RPMI7951 (cell line): ENCODE measurements at regions not wholly inside any gene's neighbourhood (a gene's known extent, or its start where the extent isn't known, plus 50 kb on each side); places are given as distances from the start of the nearest gene placed in this dataset.

Source experiments
- DNase-seq: peaks from one replicate; pipeline ENCODE4 v3.0.0-alpha.2; 2012; ENCODE audit warnings: low read depth

DNA sequence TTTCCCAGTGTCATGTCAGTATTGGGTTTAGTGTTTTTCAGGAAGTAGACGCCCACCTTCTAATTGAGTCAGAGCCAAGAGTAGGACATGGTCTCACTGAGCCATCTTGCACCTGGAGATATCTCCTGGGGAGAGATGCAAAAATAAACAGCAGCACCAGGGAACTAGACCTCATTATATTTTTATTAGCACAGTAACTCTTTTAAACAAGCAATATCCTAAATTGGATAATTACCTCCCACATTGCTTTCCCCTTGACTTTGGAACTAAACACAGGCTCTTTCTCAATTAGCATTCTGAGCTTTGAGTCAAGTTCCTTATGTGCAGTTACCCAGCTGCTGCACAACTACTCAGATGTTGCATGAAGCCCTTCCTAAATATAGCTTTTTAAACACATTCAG lies 175.4 kb downstream of the IBTK start:
- DNase-seq: peak; percentile 10

DNA sequence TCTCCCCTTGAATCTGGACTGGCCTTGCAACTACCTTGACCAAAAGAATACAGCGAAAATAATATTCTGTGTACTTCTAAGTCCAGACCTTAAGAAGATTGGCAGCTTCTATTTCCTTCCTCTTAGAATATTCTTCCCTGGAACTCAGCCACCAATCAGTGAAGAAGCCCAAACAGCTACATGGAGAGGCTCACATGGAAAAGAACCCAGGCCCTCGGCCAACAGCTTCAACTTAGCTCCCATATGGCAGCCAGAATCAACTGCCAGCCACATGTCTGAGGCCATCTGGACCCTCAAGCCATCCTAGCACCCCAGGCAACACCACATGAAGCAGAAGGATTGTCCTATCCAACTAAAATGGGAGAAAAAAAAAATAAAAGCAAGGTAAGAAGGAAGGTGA lies 178.8 kb downstream of the IBTK start:
- peak; percentile 29 for DNase-seq

DNA sequence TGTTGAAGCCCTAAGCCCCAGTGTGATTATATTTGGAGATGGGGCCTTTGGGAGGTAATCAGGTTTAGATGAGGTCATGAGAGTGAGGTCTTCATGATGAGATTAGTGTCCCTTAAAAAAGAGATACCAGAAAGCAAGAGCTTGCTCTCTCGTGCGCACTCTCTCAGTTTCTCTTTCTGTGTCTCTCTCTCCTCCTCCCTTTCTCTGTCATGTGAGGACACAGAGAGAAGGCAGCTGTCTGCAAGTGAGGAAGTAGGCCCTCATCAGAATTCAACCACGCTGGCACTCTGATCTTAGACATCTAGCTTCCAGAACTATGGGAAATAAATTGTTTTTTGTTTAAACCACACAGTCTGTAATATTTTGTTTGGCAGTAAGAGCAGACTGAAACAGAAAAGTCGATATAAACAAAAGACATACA lies 180.5 kb downstream of the IBTK start:
- DNase-seq: no peak

DNA sequence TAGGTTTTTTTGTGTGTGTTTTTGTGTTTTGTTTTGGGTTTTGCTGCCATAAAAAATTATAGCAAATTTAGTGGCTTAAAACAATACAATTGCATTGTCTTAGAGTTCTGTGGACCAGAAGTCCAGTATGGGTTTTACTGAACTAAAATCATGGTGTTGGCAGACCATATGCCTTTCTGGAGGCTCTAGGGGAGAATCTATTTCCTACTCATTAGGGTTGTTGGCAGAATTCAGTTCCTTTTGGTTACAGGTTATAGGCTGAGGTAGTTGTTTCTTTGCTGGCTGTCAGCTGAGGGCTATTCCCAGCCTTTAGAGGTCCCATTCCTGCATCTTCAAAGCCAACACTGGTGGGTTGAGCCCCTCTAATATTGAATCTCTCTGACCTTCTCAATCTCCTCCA lies 181.3 kb downstream of the IBTK start:
- DNase-seq: no peak

DNA sequence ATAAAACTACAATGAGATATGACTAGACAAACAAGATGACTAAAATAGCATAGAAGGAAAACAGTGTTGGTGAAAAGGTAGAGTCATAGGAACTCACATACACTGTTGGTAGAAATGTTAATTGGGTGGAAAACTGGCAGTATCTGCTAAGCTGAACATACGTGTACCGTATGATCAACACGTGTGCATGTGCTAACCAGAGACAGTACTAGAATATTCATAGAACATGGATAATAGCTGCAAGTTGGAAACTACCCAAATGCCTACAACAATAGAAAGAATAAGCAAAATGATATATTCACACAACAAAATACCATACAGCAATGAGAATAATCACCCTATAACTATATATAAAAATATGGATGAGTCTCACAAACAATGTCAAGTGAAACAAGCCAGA lies 184.0 kb downstream of the IBTK start:
- DNase-seq: no peak

DNA sequence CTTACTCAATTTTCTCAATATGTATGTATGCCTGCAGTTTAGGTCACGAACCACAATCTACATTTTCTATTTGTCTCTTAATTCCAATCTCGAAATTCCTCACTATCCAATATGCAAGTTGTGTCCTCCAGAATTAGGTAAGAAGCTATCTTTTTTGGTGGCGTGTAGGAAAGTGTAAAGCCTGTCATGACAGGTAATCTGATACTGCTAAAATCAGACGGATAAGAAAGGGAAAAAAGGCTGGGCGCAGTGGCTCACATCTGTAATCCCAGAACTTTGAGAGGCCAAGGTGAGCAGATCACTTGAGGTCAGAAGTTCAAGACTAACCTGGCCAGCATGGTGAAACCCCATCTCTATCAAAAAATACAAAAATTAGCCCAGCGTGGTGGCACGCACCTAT lies 185.3 kb downstream of the IBTK start:
- DNase-seq: no peak

DNA sequence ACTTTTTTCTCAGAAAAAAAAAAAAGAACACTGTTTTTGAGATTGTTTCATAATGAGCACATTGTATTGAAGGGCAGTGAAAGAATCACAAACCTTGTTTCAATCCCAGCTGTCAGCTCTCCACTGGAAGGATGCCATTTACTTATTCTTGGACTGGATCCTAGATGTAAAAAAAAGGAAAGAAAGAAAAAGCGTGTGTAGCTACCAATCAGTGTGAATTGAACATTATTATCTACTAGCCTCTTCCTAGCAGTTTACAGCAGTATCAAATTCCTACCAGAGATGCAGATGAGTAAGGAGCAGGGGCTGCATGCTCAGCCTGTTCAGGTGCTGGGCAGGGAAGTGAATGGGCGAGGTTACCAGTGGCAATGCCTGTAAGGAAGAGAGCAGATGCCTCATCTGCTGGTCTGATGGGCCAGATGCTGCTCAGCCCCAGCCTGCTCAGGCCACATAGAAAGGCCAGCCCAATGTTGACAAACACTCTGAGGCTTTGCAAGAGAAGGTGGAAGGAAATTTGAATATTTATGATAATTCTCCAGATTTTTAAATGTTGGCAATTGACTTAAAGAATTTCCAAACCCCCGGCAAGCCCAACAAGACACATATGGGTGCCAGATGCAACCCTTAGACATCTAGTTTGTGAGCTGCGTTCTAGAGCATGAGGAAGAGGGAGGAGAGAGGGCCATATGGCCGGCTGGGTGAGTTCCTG lies 189.5 kb downstream of the IBTK start:
- peak; percentile 74 for DNase-seq

DNA sequence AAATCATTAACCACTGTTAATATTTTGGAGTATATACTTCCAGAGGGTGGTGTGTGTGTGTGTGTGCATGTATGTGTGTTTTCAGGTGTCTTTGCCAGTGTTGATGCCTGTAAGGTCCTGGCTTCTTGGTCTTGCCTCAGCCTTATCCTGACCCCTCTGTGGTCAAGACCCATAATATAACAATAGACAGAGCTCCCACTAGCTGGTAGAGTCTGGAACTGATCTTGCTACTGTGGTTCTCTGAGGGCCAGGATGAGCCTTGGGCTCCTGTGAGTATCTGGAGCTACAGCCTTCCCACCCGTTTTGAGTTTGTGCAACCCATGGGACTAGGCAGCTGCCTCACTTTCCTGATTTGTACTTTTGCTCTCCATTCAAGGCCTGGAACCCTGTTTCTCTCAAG lies 191.0 kb downstream of the IBTK start:
- no peak for DNase-seq

DNA sequence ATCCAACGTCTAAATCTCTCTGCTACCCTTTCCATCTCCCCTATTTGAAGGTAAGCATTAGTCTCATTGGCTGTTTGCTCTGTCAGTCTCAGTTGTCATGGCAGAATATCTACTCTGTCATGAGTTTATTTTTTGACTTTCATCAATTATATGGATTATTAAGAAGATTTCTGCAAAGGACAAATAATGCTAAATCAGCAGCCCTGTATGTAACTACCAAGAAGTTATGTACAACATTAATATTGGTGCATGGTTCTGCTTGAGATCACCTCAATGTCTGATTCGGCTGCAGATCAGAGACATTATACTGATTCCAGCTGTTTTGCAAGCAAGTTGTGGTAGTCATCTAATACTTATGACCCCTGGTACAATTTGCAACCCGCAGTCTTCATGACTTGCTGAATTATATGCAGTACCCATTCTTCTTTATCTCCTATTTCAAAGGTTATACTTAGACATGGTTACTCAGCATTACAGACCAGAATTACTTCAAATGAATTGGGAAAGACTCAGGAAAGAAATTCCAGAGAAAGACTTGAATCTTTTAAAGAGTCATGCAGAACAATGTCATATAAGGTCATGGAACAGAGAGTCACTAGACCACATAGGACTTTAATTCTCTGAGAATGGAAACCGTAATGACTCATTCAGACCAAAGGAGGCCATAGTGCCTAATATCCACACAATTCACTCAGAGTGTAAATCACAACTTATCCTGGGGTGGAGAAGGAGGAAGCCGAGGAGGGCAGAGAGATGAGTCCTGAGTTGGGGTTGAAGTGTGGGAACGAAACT lies 201.4 kb downstream of the IBTK start:
- peak; percentile 97 for DNase-seq

DNA sequence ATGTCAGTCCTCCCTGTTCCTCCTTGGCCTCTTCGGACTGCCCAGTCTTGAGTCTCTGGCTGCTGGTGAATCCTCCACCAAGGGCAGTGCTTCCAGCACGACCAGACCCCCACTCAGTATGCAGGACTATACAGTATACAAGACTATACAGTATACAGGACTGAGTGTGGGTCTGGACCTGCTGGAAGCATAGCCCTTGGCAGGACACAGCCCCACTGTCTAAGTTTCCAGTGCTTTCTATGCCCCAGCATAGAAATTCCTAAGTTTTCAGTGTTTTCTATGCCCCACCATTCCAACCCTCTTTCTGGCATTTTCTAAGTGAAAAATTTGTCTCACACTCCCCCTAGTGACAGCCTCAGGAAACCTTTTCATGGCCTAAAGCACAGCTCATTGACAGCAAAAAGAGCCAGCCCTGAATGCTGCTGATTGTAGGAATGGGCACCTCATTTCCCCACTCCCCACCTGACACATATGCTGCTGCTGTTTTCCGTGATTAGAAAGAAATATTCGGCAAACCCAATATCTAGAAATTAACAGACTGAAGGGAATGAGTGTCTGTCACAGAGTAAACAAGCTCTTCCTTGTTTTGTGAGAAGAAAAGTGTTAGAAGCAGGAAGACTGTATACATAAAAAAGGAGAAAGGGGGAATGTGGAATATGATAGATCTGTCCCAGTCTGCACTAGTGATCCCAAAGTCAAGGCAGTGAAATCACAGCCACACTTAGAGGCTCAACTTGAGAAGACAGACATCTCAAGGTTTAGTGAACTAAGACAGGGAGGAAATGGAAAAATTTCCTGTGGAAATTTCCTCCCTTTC lies 206.9 kb downstream of the IBTK start:
- peak; percentile 68 for DNase-seq

DNA sequence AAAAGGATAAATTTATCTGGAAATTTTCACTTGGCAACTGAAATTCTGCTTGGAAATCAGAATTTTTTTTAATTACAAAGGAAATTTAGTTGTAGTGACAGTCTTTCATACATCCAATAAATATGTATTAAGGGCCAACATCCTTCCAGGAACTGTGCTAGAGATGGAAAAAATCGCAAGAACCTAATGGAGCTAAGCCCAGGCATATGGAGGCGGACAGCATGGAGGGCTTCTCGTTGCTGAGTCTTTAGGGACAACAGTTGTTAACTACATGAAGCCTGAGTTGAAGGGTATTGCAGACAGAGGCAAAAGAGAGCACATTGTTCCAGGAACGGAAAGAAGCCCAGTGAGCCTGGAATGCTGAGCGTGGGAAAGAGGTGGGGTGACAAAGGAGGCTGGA lies 208.9 kb downstream of the IBTK start:
- no peak for DNase-seq

DNA sequence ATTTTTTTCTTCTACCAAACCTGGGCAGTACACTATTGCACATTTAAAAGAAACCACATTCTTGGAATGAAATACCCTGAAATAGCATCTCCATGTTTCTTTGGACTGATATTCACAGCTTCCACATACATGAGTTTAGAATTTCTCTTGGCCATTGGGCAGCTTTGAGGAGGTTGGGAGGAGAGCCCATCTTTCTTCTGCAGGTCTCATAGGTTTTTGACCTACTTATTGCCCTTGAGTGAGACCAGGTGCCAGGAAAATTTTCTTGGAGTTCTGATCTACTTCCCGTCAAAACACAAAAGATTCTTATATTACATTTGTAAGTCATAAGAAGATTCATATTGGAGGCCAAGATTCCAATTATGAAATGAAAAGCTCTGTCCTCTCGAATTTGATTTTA lies 212.0 kb downstream of the IBTK start:
- no peak for DNase-seq

DNA sequence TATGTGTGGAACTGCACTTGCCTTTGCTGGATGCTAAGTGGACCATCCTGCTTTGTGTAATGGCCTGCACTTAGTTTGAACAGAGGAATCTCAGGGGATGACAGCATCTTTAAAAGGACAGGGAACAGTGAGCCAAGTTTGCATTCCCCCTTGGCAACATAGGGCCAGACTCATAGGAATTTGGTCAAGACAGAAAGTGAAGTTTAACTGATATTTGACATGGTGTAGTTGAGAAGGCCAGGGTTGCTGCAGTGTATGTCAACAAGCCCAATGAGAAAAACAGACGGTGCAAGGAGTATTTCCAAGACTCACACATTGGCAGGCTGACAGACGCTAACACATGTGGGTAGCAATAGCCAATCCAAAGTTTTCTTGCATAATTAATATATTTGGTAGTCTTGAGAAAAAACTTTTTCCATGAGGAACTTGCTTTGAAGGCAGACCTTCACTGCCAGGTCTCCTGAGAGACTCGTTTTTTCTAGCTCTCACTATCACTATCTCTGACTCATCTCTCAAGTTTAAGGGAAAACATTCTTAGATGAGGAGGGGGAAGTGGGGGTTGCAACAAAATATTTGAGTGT lies 213.8 kb downstream of the IBTK start:
- no peak for DNase-seq

DNA sequence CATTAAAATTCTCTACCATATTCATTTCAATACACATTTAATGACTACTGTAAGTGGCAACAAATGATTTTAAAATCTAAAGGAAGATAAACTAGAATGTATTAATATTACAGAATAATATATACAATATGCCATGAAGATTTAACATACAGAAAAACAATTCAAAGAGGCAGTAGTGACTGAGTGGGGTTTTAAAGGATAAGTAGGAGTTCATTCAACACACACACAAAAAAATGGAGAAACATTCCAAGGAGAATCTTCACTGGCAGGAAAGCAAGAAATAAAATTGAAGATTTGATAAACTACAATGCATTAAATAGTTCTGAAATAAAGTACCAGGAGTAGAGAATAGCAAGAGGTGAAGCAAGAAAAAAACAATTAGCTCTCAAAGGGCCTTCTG lies 215.1 kb downstream of the IBTK start:
- no peak for DNase-seq

DNA sequence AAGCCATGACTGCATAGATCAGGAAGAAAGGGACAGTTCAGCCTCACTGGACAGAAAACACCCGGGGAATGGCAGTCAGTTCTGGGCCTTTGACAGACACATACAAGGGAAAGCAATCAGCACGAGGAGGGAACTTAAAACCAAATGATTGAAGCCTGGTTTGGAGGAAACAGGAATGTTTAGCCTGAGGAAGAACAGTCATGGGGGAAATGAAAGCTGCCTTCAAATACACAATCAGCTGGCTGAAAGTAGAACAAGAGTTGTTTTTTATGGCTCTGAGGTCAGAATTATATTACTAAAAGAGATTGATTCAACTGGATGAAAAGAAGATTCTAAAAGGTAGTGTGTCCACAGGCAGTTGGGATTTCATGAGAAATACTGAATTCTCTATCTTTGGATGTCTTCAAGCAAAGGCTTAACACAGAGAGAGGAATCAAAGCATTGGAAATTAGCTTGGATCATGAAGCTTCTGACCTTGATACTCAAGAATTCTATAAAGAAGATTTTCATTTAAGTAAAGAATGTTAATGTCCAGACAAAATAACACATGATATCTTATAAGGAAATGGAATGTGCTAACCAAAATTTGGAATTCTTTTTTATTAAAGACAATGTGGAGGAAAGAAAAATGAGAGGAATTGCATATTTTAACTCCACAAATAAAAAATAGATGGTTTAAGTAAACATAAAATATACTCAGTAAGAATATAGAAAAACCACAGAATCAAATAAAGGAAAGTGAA lies 216.6 kb downstream of the IBTK start:
- peak; percentile 56 for DNase-seq

DNA sequence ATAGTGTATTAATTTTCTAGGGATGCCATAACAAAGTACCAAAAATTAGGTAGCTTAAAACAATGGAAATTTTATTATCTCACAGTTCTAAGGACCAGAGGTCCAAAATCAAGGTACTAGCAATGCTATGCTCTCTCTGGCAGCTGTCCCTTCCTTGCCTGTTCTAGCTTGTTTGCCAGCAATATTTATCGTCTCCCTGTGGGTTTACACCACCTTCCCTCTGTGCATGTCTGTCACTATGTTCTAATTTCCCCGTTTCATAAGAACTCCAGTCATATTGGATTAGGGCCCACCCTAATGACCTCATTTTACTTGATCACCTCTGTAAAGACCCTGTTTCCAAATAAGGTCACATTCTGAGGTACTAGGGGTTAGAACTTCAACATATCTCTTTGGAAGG lies 217.2 kb downstream of the IBTK start:
- no peak for DNase-seq

DNA sequence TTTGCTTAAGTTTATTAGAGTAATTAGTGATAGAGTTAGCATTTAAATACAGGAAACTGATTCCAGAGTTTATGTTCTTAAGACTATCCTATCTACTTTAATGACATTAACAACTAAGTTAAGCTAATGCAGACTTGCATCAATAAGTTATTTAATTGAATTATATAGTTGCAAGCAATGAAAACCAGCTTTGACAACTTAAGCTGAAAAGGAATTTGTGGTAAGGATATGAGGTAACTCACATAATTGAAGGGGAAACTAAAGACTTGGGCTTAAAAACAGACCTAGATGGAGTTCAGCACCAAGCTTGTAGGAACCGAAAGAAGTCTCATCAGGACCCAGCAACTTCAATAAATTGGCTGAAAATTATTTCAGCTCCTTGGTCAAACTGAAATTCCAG lies 222.3 kb downstream of the IBTK start:
- no peak for DNase-seq

DNA sequence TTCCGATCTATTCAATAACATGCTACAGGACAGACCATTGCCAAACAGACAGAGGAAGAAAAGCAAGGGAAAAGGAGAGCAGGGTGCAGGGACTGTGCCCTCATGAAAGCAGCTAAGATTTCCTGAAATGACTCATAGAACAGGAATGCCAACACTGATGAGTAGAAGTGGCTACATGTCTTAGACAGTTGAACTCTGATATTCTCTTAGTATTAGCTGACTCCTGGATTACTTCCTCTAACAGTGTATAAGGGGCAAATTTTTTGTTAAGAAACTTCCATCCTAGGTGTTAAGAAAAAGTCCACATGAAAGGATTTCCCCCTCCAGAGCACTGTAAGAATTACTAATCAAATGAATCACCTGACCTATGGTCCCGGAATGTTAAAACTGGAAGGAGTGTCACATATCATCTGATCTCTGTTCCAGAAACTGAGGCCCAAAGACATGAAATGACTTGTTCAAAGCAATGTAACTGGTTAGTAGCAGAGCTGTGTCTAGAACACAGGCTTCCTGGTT lies 224.9 kb downstream of the IBTK start:
- peak; percentile 88 for DNase-seq

DNA sequence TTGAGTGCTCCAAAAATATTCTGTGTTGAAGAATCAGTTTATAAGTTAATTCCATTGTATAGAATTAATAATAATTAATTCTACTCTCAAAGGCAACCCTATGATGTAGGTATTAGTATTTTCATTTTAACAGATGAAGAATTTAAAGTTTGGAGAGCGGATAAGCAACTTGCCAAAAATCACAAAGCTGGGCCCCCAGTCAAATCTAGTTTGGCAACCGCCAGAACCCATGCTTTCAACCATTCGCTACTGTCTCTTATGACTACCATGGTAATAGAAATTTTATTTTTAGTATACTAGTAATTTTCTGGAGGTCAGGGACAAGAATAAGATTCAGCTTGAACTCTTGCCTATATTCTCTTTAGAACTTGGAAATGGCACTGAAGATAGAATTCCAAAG lies 229.8 kb downstream of the IBTK start:
- DNase-seq: no peak

DNA sequence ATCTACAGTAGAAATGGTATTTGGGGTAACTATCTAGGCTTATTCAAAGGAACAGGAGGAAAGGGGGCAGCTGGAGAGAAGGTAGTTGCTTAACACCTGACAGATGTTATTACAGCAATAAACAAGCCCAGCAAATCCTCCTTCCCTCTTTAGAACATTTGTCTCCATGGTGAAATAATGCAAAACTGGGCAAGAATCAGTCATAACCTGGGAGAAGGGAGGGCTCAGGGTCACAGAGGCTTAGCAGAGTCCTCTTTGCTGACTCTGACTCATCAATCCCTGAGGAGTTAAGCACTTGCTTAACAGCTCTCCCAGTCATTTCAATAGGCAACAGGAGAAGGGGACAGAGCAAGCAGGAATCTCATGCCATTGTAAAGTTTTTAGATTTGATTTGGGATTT lies 230.3 kb downstream of the IBTK start:
- peak; percentile 89 for DNase-seq

DNA sequence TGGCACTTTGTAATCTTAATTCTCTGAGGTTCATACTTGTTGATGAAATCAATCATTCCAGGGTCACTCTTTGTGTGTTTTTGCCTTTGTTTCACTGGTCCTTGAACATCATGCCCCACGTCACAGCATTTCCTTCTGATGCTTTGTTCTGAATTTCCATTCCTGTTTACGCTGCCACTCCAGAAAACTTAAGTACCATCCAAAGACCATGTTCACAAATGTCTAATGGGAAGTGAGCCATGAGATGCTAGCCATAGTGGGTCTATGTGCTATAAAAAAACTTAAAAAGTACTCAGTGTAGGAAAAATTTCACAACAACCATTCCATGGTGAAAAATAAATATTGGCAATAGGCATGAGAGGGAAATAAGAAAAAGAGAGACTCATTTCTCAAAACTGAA lies 232.0 kb downstream of the IBTK start:
- DNase-seq: no peak
